ENCODE measurements at regions not wholly inside any gene's neighbourhood (a gene's known extent, or its start where the extent isn't known, plus 50 kb on each side); places are given as distances from the start of the nearest gene placed in this dataset.

- WGBS, 2 donors (ENCODE audit: low coverage in 1 of 2), result 89% methylated on average over 3 of the region's 3 CpGs; no CpG with 5 or more reads in 1 of the 2 donors
Measured at GRCh38 chr10:44238212-44238611, 146.7 kb downstream of the CXCL12 start.

GRCh38 chr10:44237364-44238049 lies 147.4 kb downstream of the CXCL12 start:
- no peaks in the 10 kb centered on the region for H3K9me3 ChIP-seq
- H3K27me3 ChIP-seq, result no peaks in the 10 kb centered on the region
- intact Hi-C loops (cut with DNase I; ENCODE audit: low total_unique reads) (no loop called here), in situ Hi-C loops (cut with MboI; ENCODE audit: low pct_ligation_motif_present in 1 of 4, low pct_unique_long_range_greater_than_20kb in 1 of 4, low sequenced_read_pairs in 3 of 4) (no loop called here)
- peaks cover 0 to 4% (median 0%) of the 10 kb centered on the region in 4 donors for H3K4me1 ChIP-seq
- no peak overlapping the region for H3K4me3 ChIP-seq
- H3K36me3 ChIP-seq, result no peaks in the 10 kb centered on the region
- TF ChIP-seq POLR2AphosphoS5 (IDR thresholded peaks at IDR 0.05), result no peak
- DNase-seq, result no peak
- 80 to 95% methylated on average over 1 of the region's 1 CpG for WGBS, 2 donors (ENCODE audit: low coverage in 1 of 2)
- no peak overlapping the region for H3K27ac ChIP-seq

More at GRCh38 chr10:44238212-44238611, 146.7 kb downstream of the CXCL12 start:
- no peak for TF ChIP-seq CTCF (IDR thresholded peaks at IDR 0.05)
- no peak for TF ChIP-seq POLR2AphosphoS5 (IDR thresholded peaks at IDR 0.05)
- TF ChIP-seq EP300 (IDR thresholded peaks at IDR 0.05; ENCODE audit: low read depth), result no peak
- TF ChIP-seq POLR2A (IDR thresholded peaks at IDR 0.05), result no peak
- intact Hi-C loops (cut with DNase I; ENCODE audit: low total_unique reads), result no loop called here
- Histone ChIP-seq H3K27ac (no peak overlapping the region), H3K4me1 (peaks cover 0 to 4% (median 0%) of the 10 kb centered on the region in 4 donors), H3K4me3 (no peak overlapping the region), H3K9me3 (no peaks in the 10 kb centered on the region), H3K36me3 (no peaks in the 10 kb centered on the region), H3K27me3 (no peaks in the 10 kb centered on the region)
- no peak for DNase-seq
- in situ Hi-C loops (cut with MboI; ENCODE audit: low pct_ligation_motif_present in 1 of 4, low pct_unique_long_range_greater_than_20kb in 1 of 4, low sequenced_read_pairs in 3 of 4), result no loop called here

- no peaks in the 10 kb centered on the region for H3K36me3 ChIP-seq
- H3K27me3 ChIP-seq, result no peaks in the 10 kb centered on the region
- no peak for DNase-seq
- 60 to 83% methylated on average over 1 to 5 of the region's 5 CpGs for WGBS, 2 donors (ENCODE audit: low coverage in 1 of 2)
- H3K4me3 ChIP-seq, result no peak overlapping the region
- intact Hi-C loops (cut with DNase I; ENCODE audit: low total_unique reads), result no loop called here
- peaks cover 0 to 4% (median 0%) of the 10 kb centered on the region in 4 donors for H3K4me1 ChIP-seq
- in situ Hi-C loops (cut with MboI; ENCODE audit: low pct_ligation_motif_present in 1 of 4, low pct_unique_long_range_greater_than_20kb in 1 of 4, low sequenced_read_pairs in 3 of 4), result no loop called here
- TF ChIP-seq EP300 (IDR thresholded peaks at IDR 0.05; ENCODE audit: low read depth), result no peak
- no peak for TF ChIP-seq POLR2A (IDR thresholded peaks at IDR 0.05)
- no peak overlapping the region for H3K27ac ChIP-seq
- no peaks in the 10 kb centered on the region for H3K9me3 ChIP-seq
Measured at GRCh38 chr10:44235363-44235762, 149.5 kb downstream of the CXCL12 start.

- DNase-seq, result no peak
- Histone ChIP-seq H3K9me3 (no peaks in the 10 kb centered on the region), H3K36me3 (no peaks in the 10 kb centered on the region), H3K4me3 (no peak overlapping the region), H3K4me1 (peaks cover 0 to 4% (median 0%) of the 10 kb centered on the region in 4 donors), H3K27ac (peak overlapping the region in 2 of 4 donors; percentile 29 to 53), H3K27me3 (no peaks in the 10 kb centered on the region)
- intact Hi-C loops (cut with DNase I; ENCODE audit: low total_unique reads), result no loop called here
- in situ Hi-C loops (cut with MboI; ENCODE audit: low pct_ligation_motif_present in 1 of 4, low pct_unique_long_range_greater_than_20kb in 1 of 4, low sequenced_read_pairs in 3 of 4), result no loop called here
- 81% methylated on average over 3 of the region's 3 CpGs; no CpG with 5 or more reads in 1 of the 2 donors for WGBS, 2 donors (ENCODE audit: low coverage in 1 of 2)
- TF ChIP-seq CTCF (IDR thresholded peaks at IDR 0.05), result no peak
- TF ChIP-seq POLR2AphosphoS5 (IDR thresholded peaks at IDR 0.05), result no peak
- no peak for TF ChIP-seq POLR2A (IDR thresholded peaks at IDR 0.05)
- no peak for TF ChIP-seq EP300 (IDR thresholded peaks at IDR 0.05; ENCODE audit: low read depth)
Measured at GRCh38 chr10:44234483-44234875, 150.4 kb downstream of the CXCL12 start.

- Histone ChIP-seq H3K4me3 (no peak overlapping the region), H3K9me3 (no peaks in the 10 kb centered on the region), H3K4me1 (peaks cover 0 to 4% (median 0%) of the 10 kb centered on the region in 4 donors), H3K27ac (peak overlapping the region in 2 of 4 donors; percentile 29 to 53), H3K36me3 (no peaks in the 10 kb centered on the region), H3K27me3 (no peaks in the 10 kb centered on the region)
- 60 to 62% methylated on average over 1 to 19 of the region's 23 CpGs for WGBS, 2 donors (ENCODE audit: low coverage in 1 of 2)
- in situ Hi-C loops (cut with MboI; ENCODE audit: low pct_ligation_motif_present in 1 of 4, low pct_unique_long_range_greater_than_20kb in 1 of 4, low sequenced_read_pairs in 3 of 4) (no loop called here), intact Hi-C loops (cut with DNase I; ENCODE audit: low total_unique reads) (loop anchor here (2.0 kb wide), 1 partner anchor 19 kb away; no protein-coding TSS in a partner anchor)
- peak; percentile 15 for DNase-seq
- TF ChIP-seq POLR2A (IDR thresholded peaks at IDR 0.05) (no peak), EP300 (IDR thresholded peaks at IDR 0.05; ENCODE audit: low read depth) (no peak), POLR2AphosphoS5 (IDR thresholded peaks at IDR 0.05) (no peak), CTCF (IDR thresholded peaks at IDR 0.05) (no peak)
Measured at GRCh38 chr10:44233561-44234482, 151.1 kb downstream of the CXCL12 start.

Measured in transverse colon (tissue), 4 donors.